Osteocyte (in vitro differentiated cells): ENCODE measurements at regions not wholly inside any gene's neighbourhood (a gene's known extent, or its start where the extent isn't known, plus 50 kb on each side); places are given as distances from the start of the nearest gene placed in this dataset.
A peak's percentile ranks its signal among the peaks of the same experiment; 100 is the strongest.

Experiments
- DNase-seq: peaks from one replicate; pipeline ENCODE4 v3.0.0; 2021; ENCODE audit warnings: mixed read lengths; ENCODE audit not compliant: unreplicated experiment; ENCODE audit errors: extremely low spot score
- H3K27ac Mint-ChIP-seq: one replicate; pipeline ENCODE4 v1.8.0; 2021; ENCODE audit warnings: mild to moderate bottlenecking, mixed read lengths; ENCODE audit not compliant: unreplicated experiment
- H3K27me3 Mint-ChIP-seq: one replicate; pipeline ENCODE4 v1.8.0; 2021; ENCODE audit warnings: mixed read lengths; ENCODE audit not compliant: unreplicated experiment
- H3K36me3 Mint-ChIP-seq: one replicate; pipeline ENCODE4 v1.8.0; 2021; ENCODE audit warnings: mixed read lengths; ENCODE audit not compliant: unreplicated experiment
- H3K4me1 Mint-ChIP-seq: one replicate; pipeline ENCODE4 v1.8.0; 2021; ENCODE audit warnings: mixed read lengths; ENCODE audit not compliant: unreplicated experiment
- H3K4me3 Mint-ChIP-seq: one replicate; pipeline ENCODE4 v1.8.0; 2021; ENCODE audit warnings: mild to moderate bottlenecking, moderate library complexity, mixed read lengths; ENCODE audit not compliant: unreplicated experiment
- H3K9me3 Mint-ChIP-seq: one replicate; pipeline ENCODE4 v1.8.0; 2021; ENCODE audit warnings: mixed read lengths; ENCODE audit not compliant: unreplicated experiment
- TF ChIP-seq, protein P1 (sequence below): fragments of 200-600 bp; sonication (generic); IDR thresholded peaks from 2 replicates; pipeline ENCODE4 v1.5.0; 2021; ENCODE audit warnings: antibody characterized with exemption, mild to moderate bottlenecking, moderate library complexity

- TF ChIP-seq, protein P1, sequence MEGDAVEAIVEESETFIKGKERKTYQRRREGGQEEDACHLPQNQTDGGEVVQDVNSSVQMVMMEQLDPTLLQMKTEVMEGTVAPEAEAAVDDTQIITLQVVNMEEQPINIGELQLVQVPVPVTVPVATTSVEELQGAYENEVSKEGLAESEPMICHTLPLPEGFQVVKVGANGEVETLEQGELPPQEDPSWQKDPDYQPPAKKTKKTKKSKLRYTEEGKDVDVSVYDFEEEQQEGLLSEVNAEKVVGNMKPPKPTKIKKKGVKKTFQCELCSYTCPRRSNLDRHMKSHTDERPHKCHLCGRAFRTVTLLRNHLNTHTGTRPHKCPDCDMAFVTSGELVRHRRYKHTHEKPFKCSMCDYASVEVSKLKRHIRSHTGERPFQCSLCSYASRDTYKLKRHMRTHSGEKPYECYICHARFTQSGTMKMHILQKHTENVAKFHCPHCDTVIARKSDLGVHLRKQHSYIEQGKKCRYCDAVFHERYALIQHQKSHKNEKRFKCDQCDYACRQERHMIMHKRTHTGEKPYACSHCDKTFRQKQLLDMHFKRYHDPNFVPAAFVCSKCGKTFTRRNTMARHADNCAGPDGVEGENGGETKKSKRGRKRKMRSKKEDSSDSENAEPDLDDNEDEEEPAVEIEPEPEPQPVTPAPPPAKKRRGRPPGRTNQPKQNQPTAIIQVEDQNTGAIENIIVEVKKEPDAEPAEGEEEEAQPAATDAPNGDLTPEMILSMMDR, result no peak
- Mint-ChIP-seq H3K27ac (no peak overlapping the region), H3K27me3 (no peaks in the 10 kb centered on the region), H3K36me3 (no peaks in the 10 kb centered on the region), H3K4me3 (no peak overlapping the region), H3K9me3 (peaks cover 28% of the 10 kb centered on the region), H3K4me1 (no peaks in the 10 kb centered on the region)
- DNase-seq, result peak; percentile 83
These were observed 205.8 kb upstream of the SHH start for GRCh38 chr7:156017916-156018700.

DNA sequence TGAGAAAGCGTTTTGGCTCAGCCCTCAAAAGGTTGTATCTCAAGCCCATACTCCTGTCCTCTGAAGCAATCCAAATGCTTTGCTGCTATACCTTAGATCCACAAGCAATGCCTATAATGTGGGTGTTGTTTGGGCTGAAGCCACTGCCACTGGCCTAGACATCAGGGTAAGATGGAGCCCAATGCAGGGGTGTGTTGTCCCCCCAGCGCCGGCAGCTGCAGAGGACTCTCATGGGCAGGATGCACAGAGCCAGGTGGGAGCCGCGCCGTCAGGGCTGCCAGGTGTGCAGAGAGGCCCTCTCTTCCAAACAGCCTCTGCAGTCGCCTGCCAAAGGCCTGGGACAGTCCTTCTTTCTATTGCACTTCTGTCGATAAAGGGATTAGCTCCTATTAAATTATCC is 205.2 kb upstream of the SHH start:
- no peaks in the 10 kb centered on the region for H3K36me3 Mint-ChIP-seq
- DNase-seq, result peak; percentile 75
- no peak overlapping the region for H3K4me3 Mint-ChIP-seq
- TF ChIP-seq, protein P1, result no peak
- no peaks in the 10 kb centered on the region for H3K4me1 Mint-ChIP-seq
- H3K27me3 Mint-ChIP-seq, result no peaks in the 10 kb centered on the region
- peaks cover 30% of the 10 kb centered on the region for H3K9me3 Mint-ChIP-seq
- no peak overlapping the region for H3K27ac Mint-ChIP-seq

DNA sequence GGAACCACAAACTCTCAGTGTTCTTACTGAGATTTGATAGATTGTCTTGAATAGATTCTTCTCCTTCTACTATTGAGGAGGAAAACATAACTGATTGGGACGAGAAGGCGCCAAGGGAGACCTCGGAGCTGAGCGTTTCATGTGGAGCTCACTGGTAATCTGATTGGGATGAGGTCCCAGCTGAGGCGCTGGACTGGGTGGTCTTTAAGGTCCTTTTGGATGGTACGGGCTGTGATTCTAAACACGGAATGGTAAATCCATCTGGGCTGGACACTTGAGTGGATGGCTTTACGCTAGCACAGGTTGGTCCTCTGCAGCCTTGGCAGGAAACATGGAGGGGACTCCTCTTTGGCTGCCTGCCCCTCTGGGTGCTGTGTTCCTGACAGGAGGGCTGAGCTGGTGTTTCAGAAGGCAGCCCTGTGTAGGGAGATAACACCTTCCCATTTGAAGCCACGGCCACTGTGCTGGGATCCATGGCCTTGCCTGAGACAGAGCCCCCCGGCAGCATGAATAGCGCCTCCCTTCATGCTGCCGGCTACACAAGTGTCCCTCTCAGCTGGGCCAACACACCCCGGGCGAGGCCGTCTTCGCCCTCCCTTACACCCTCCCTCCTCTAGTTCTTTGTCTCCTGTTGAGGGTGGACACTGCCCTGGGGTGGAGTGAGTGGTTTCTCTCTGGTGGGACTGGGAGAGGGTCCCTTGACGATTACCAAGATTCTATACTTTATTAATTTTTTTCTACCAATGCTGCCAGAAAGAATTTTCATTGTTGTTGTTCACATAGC is 203.2 kb upstream of the SHH start:
- DNase-seq, result peak; percentile 51
- Mint-ChIP-seq H3K4me1 (no peaks in the 10 kb centered on the region), H3K9me3 (peaks cover 32% of the 10 kb centered on the region)

GRCh38 chr7:156014808-156015207 is 202.5 kb upstream of the SHH start:
- TF ChIP-seq, protein P1, result no peak

More for the DNA sequence above, 203.2 kb upstream of the SHH start:
- no peak overlapping the region for H3K27ac Mint-ChIP-seq
- no peak overlapping the region for H3K4me3 Mint-ChIP-seq
- no peaks in the 10 kb centered on the region for H3K36me3 Mint-ChIP-seq
- TF ChIP-seq, protein P1, result no peak
- no peaks in the 10 kb centered on the region for H3K27me3 Mint-ChIP-seq

GRCh38 chr7:156014201-156014600 is 201.9 kb upstream of the SHH start:
- no peaks in the 10 kb centered on the region for H3K4me1 Mint-ChIP-seq
- no peak overlapping the region for H3K27ac Mint-ChIP-seq
- TF ChIP-seq, protein P1, result no peak
- no peak for DNase-seq
- H3K4me3 Mint-ChIP-seq, result no peak overlapping the region
- no peaks in the 10 kb centered on the region for H3K27me3 Mint-ChIP-seq
- H3K36me3 Mint-ChIP-seq, result no peaks in the 10 kb centered on the region
- H3K9me3 Mint-ChIP-seq, result peaks cover 32% of the 10 kb centered on the region

More at GRCh38 chr7:156014808-156015207, 202.5 kb upstream of the SHH start:
- no peaks in the 10 kb centered on the region for H3K4me1 Mint-ChIP-seq
- DNase-seq, result peak; percentile 46
- no peak overlapping the region for H3K27ac Mint-ChIP-seq
- no peaks in the 10 kb centered on the region for H3K36me3 Mint-ChIP-seq
- H3K4me3 Mint-ChIP-seq, result no peak overlapping the region
- H3K9me3 Mint-ChIP-seq, result peaks cover 34% of the 10 kb centered on the region
- no peaks in the 10 kb centered on the region for H3K27me3 Mint-ChIP-seq
